Calu3 (cell line): ENCODE measurements at regions not wholly inside any gene's neighbourhood (a gene's known extent, or its start where the extent isn't known, plus 50 kb on each side); places are given as distances from the start of the nearest gene placed in this dataset.

Source experiments
- BruUV-seq: library from RNA; stranded (reverse); fragments of 400-500 nt; replicated peaks from 2 replicates; lab custom pipeline; 2021; lab: Mats Ljungman, UMichigan
- CTCF ChIA-PET: fragments of 300-600 bp; sonication (Branson Sonifier 250); formaldehyde crosslinking; loops from one replicate; lab custom pipeline; 2022; ENCODE audit warnings: antibody characterized with exemption; lab: Charles Lee
- DNase-seq: peaks from one replicate; pipeline ENCODE4 v3.0.0; 2022
- H3K27ac Mint-ChIP-seq: one replicate; pipeline ENCODE4 v1.8.0; 2022; ENCODE audit warnings: mixed read lengths; ENCODE audit not compliant: unreplicated experiment
- H3K27me3 Mint-ChIP-seq: one replicate; pipeline ENCODE4 v1.8.0; 2022; ENCODE audit warnings: mixed read lengths; ENCODE audit not compliant: unreplicated experiment
- H3K36me3 Mint-ChIP-seq: one replicate; pipeline ENCODE4 v1.8.0; 2022; ENCODE audit warnings: mild to moderate bottlenecking, moderate library complexity, mixed read lengths; ENCODE audit not compliant: insufficient read depth, unreplicated experiment
- H3K4me1 Mint-ChIP-seq: one replicate; pipeline ENCODE4 v1.8.0; 2022; ENCODE audit warnings: mild to moderate bottlenecking, low read depth, mixed read lengths; ENCODE audit not compliant: unreplicated experiment
- H3K4me3 Mint-ChIP-seq: one replicate; pipeline ENCODE4 v1.8.0; 2022; ENCODE audit warnings: mild to moderate bottlenecking, low read depth, moderate library complexity, mixed read lengths; ENCODE audit not compliant: unreplicated experiment
- H3K9me3 Mint-ChIP-seq: one replicate; pipeline ENCODE4 v1.8.0; 2022; ENCODE audit warnings: low read depth, mixed read lengths; ENCODE audit not compliant: unreplicated experiment
- intact Hi-C: fragments of 100-400 bp; cut with micrococcal nuclease; formaldehyde crosslinking; loops from one replicate; pipeline ENCODE4 v1.10.0; 2022; ENCODE audit not compliant: unreplicated experiment
- TF ChIP-seq, protein P1 (sequence below): fragments of 200-600 bp; IDR thresholded peaks from one replicate; pipeline ENCODE4 v1.8.0; 2022; ENCODE audit warnings: antibody characterized with exemption; ENCODE audit not compliant: unreplicated experiment

DNA sequence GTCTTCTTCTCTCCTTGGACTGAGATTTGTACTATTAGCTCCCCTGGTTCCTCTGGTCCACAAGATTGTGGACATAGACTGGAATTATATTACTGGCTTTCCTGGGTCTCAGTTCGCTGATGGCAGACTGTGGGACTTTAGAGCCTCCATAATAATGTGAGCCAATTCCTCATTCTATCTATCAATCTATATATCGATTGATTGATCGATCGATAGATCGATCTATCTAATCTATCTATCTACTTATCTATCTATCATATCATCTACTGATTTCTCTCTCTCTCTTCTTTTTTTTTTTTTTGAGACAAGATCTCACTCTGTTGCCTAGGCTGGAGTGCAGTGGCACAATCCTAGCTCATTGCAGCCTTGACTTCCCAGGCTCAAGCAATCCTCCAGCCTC lies 51.5 kb upstream of the DDR1 start:
- Mint-ChIP-seq H3K9me3 (no peaks in the 10 kb centered on the region), H3K4me3 (no peak overlapping the region), H3K36me3 (peaks cover 5% of the 10 kb centered on the region), H3K27me3 (no peaks in the 10 kb centered on the region), H3K27ac (no peak overlapping the region), H3K4me1 (peaks cover 25% of the 10 kb centered on the region)
- BruUV-seq, result no TSS peak
- CTCF ChIA-PET, result no interaction called here
- intact Hi-C loops, result no loop called here
- TF ChIP-seq, protein P1, sequence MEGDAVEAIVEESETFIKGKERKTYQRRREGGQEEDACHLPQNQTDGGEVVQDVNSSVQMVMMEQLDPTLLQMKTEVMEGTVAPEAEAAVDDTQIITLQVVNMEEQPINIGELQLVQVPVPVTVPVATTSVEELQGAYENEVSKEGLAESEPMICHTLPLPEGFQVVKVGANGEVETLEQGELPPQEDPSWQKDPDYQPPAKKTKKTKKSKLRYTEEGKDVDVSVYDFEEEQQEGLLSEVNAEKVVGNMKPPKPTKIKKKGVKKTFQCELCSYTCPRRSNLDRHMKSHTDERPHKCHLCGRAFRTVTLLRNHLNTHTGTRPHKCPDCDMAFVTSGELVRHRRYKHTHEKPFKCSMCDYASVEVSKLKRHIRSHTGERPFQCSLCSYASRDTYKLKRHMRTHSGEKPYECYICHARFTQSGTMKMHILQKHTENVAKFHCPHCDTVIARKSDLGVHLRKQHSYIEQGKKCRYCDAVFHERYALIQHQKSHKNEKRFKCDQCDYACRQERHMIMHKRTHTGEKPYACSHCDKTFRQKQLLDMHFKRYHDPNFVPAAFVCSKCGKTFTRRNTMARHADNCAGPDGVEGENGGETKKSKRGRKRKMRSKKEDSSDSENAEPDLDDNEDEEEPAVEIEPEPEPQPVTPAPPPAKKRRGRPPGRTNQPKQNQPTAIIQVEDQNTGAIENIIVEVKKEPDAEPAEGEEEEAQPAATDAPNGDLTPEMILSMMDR, result no peak
- DNase-seq, result no peak

DNA sequence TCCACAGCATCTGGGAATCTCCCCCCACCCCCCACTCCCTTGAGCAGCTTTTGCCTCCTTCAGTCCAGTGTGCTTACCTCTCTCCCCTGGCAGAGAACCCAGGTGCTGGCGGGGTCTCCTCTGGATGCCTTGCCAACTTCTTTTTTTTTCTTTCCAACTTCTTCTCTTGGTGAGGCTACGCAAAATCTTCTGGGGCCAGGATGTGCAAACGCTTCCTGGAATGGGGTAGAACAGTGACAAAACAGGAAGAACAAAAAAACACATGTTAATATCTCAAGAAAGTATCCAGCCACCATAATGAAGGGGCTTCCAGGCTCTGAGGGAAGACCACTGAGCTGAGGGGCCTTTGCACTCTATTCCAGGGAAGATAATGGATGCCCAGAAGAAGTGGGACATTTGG lies 53.9 kb upstream of the DDR1 start:
- Mint-ChIP-seq H3K27me3 (no peaks in the 10 kb centered on the region), H3K4me1 (peaks cover 31% of the 10 kb centered on the region), H3K4me3 (no peak overlapping the region), H3K27ac (no peak overlapping the region), H3K9me3 (no peaks in the 10 kb centered on the region), H3K36me3 (peaks cover 14% of the 10 kb centered on the region)
- intact Hi-C loops, result no loop called here
- DNase-seq, result no peak
- CTCF ChIA-PET, result interaction anchor here (0.6 to 4.8 kb wide), 7 partner anchors 10 to 250 kb away, joined by 3 to 26 read pairs (median 7); partner anchors contain the start of genes DDR1 and GTF2H4
- TF ChIP-seq, protein P1, result no peak
- BruUV-seq, result no TSS peak

DNA sequence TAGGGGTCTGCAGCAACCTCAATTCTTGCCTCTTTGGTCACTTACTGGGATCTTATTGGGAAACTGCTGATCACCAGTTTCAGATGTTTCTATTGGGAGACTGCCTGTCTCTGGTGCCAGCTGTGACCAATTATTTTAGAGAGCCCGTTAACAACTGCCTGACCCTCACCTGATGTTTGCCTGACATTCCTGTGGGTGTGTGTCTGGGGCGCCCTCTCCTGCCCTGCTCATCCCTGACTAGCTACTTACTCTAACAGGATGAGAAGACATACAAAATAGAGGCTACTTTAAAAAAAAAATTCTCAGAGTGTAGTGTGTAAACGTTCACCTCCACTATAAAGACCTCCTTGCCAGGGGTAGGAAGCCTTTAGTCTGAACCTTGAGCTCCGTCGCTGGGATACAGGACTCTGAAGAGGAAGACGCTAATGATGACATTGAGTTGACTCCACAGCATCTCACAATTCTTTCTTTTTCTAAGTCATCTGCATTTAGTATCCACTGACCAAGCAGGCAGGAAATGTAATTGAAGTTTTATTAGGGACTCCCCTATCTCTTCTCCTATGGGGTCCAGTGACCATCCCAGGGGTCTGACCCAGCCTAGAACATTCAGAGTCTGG lies 54.6 kb upstream of the DDR1 start:
- intact Hi-C loops, result loop anchor here (5.0 kb wide), 1 partner anchor 243 kb away; no protein-coding TSS in a partner anchor
- no peaks in the 10 kb centered on the region for H3K9me3 Mint-ChIP-seq
- TF ChIP-seq, protein P1, result no peak
- H3K4me3 Mint-ChIP-seq, result no peak overlapping the region
- H3K27me3 Mint-ChIP-seq, result no peaks in the 10 kb centered on the region
- BruUV-seq, result no TSS peak
- H3K27ac Mint-ChIP-seq, result no peak overlapping the region
- H3K4me1 Mint-ChIP-seq, result peaks cover 31% of the 10 kb centered on the region
- DNase-seq, result no peak
- H3K36me3 Mint-ChIP-seq, result peaks cover 14% of the 10 kb centered on the region
- CTCF ChIA-PET, result interaction anchor here (0.8 to 4.8 kb wide), 9 partner anchors 9 to 258 kb away, joined by 3 to 27 read pairs (median 15); partner anchors contain the start of genes DDR1, GTF2H4 and VARS2

DNA sequence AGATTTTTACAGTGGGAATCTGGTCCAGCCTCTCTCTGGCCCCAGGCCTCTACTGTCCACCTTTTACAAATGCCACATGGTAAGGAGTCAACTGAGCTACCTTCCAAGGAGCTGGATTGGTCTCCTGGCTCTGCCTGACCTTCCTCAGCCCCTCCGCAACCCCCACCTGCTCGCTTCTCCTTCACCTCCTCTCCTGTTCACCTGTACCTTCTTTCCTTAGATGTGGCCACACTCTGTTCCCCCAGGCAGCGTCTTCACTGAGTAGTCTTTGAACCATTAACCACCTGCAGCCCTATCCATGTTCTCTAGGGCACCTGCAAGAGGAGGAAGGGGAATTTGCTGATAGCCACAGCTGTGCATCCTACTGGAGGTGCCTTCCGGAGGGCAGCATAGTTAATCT lies 55.3 kb upstream of the DDR1 start:
- H3K9me3 Mint-ChIP-seq, result no peaks in the 10 kb centered on the region

More for the DNA sequence above, 55.3 kb upstream of the DDR1 start:
- Mint-ChIP-seq H3K36me3 (peaks cover 14% of the 10 kb centered on the region), H3K4me3 (no peak overlapping the region), H3K27ac (peak overlapping the region; percentile 12), H3K27me3 (no peaks in the 10 kb centered on the region), H3K4me1 (peaks cover 31% of the 10 kb centered on the region)
- intact Hi-C loops, result loop anchor here (5.0 kb wide), 1 partner anchor 243 kb away; no protein-coding TSS in a partner anchor
- TF ChIP-seq, protein P1, result no peak
- BruUV-seq, result no TSS peak
- DNase-seq, result no peak
- CTCF ChIA-PET, result interaction anchor here (0.9 to 4.8 kb wide), 16 partner anchors 39 to 258 kb away, joined by 3 to 27 read pairs (median 8); partner anchors contain the start of genes DDR1, FLOT1, GTF2H4 and VARS2
